Suprapubic skin (tissue), 4 donors: ENCODE measurements at regions not wholly inside any gene's neighbourhood (a gene's known extent, or its start where the extent isn't known, plus 50 kb on each side); places are given as distances from the start of the nearest gene placed in this dataset.

Source experiments
- DNase-seq, 2 donors: peaks; one replicate each; pipeline ENCODE4 v3.0.0-alpha.2; 2019; ENCODE audit warnings: low spot score in 2 of 2
- H3K27ac ChIP-seq: fragments of 200-600 bp; sonication (generic); one replicate; pipeline ENCODE4 v1.5.1; 2019
- H3K27me3 ChIP-seq: fragments of 200-600 bp; sonication (generic); one replicate; pipeline ENCODE4 v1.5.1; 2019
- H3K36me3 ChIP-seq: fragments of 200-600 bp; sonication (generic); one replicate; pipeline ENCODE4 v1.5.1; 2019
- H3K4me1 ChIP-seq: fragments of 200-600 bp; sonication (generic); one replicate; pipeline ENCODE4 v1.5.1; 2019
- H3K4me3 ChIP-seq: fragments of 200-600 bp; sonication (generic); one replicate; pipeline ENCODE4 v1.5.1; 2019; ENCODE audit warnings: mild to moderate bottlenecking
- H3K9me3 ChIP-seq: fragments of 200-600 bp; sonication (generic); one replicate; pipeline ENCODE4 v1.5.1; 2019
- CTCF ChIP-seq, 2 donors: fragments of 200-600 bp in 1 of 2; fragments of 450-650 bp in 1 of 2; sonication (generic) in 1 of 2; IDR thresholded peaks; one replicate each; pipeline ENCODE4 v1.5.1; 2016 to 2019; ENCODE audit warnings: antibody characterized with exemption in 2 of 2, mild to moderate bottlenecking in 1 of 2, moderate library complexity in 1 of 2
- EP300 ChIP-seq: sonication (generic); formaldehyde crosslinking; IDR thresholded peaks from one replicate; pipeline ENCODE4 v1.6.1; 2017; ENCODE audit warnings: antibody characterized with exemption
- POLR2A ChIP-seq, 2 donors: fragments of 450-650 bp; IDR thresholded peaks; one replicate each; pipeline ENCODE4 v1.6.1; 2017; ENCODE audit warnings: antibody characterized with exemption in 2 of 2, mild to moderate bottlenecking in 2 of 2, moderate library complexity in 2 of 2
- POLR2AphosphoS5 ChIP-seq, 3 donors: sonication (generic); formaldehyde crosslinking; IDR thresholded peaks; one replicate each; pipeline ENCODE4 v1.6.1; 2017; ENCODE audit warnings: antibody characterized with exemption in 3 of 3
- WGBS: methylation state at CpG from one replicate; pipeline ENCODE4 v1.1.5; 2018; 5-methylcytosine and 5-hydroxymethylcytosine counted together

GRCh38 chr13:76038920-76039716, 403.0 kb downstream of the LMO7 start:
- WGBS: 68% methylated on average over 3 of the region's 3 CpGs
- no peaks in the 10 kb centered on the region for H3K36me3 ChIP-seq
- H3K9me3 ChIP-seq: no peaks in the 10 kb centered on the region
- no peaks in the 10 kb centered on the region for H3K27me3 ChIP-seq
- H3K27ac ChIP-seq: no peak overlapping the region
- DNase-seq: no peak
- H3K4me3 ChIP-seq: no peak overlapping the region
- no peak for TF ChIP-seq CTCF (IDR thresholded peaks at IDR 0.05)
- no peak for TF ChIP-seq POLR2A (IDR thresholded peaks at IDR 0.05)
- TF ChIP-seq POLR2AphosphoS5 (IDR thresholded peaks at IDR 0.05): no peak
- TF ChIP-seq EP300: no peak
- H3K4me1 ChIP-seq: no peaks in the 10 kb centered on the region

- DNase-seq: no peak
- no peak for TF ChIP-seq POLR2AphosphoS5 (IDR thresholded peaks at IDR 0.05)
- TF ChIP-seq EP300: no peak
- no peak for TF ChIP-seq POLR2A (IDR thresholded peaks at IDR 0.05)
- no peak for TF ChIP-seq CTCF (IDR thresholded peaks at IDR 0.05)
- no peak overlapping the region for H3K4me3 ChIP-seq
- no peak overlapping the region for H3K27ac ChIP-seq
- WGBS: 39% methylated on average over 1 of the region's 1 CpG
- H3K36me3 ChIP-seq: no peaks in the 10 kb centered on the region
- no peaks in the 10 kb centered on the region for H3K4me1 ChIP-seq
- no peaks in the 10 kb centered on the region for H3K27me3 ChIP-seq
- H3K9me3 ChIP-seq: no peaks in the 10 kb centered on the region
Measured at GRCh38 chr13:76036176-76036575, 400.0 kb downstream of the LMO7 start.

GRCh38 chr13:76035711-76036110, 399.6 kb downstream of the LMO7 start:
- WGBS: 51% methylated on average over 1 of the region's 1 CpG
- Histone ChIP-seq H3K4me1 (no peaks in the 10 kb centered on the region), H3K9me3 (no peaks in the 10 kb centered on the region), H3K36me3 (no peaks in the 10 kb centered on the region), H3K27me3 (no peaks in the 10 kb centered on the region), H3K27ac (no peak overlapping the region), H3K4me3 (no peak overlapping the region)
- no peak for DNase-seq
- no peak for TF ChIP-seq CTCF (IDR thresholded peaks at IDR 0.05)
- no peak for TF ChIP-seq EP300
- TF ChIP-seq POLR2AphosphoS5 (IDR thresholded peaks at IDR 0.05): no peak
- TF ChIP-seq POLR2A (IDR thresholded peaks at IDR 0.05): no peak

GRCh38 chr13:76029706-76030105, 393.6 kb downstream of the LMO7 start:
- Histone ChIP-seq H3K27me3 (no peaks in the 10 kb centered on the region), H3K9me3 (no peaks in the 10 kb centered on the region)
- DNase-seq: no peak

GRCh38 chr13:76029088-76029487, 393.0 kb downstream of the LMO7 start:
- Histone ChIP-seq H3K4me1 (no peaks in the 10 kb centered on the region), H3K27ac (no peak overlapping the region), H3K9me3 (no peaks in the 10 kb centered on the region), H3K4me3 (no peak overlapping the region), H3K36me3 (no peaks in the 10 kb centered on the region), H3K27me3 (no peaks in the 10 kb centered on the region)
- no peak for TF ChIP-seq POLR2AphosphoS5 (IDR thresholded peaks at IDR 0.05)
- 35% methylated on average over 2 of the region's 2 CpGs for WGBS
- no peak for DNase-seq

More at GRCh38 chr13:76029706-76030105, 393.6 kb downstream of the LMO7 start:
- TF ChIP-seq EP300 (no peak), POLR2A (IDR thresholded peaks at IDR 0.05) (no peak), POLR2AphosphoS5 (IDR thresholded peaks at IDR 0.05) (no peak)
- no peak overlapping the region for H3K4me3 ChIP-seq
- no peaks in the 10 kb centered on the region for H3K36me3 ChIP-seq
- no peaks in the 10 kb centered on the region for H3K4me1 ChIP-seq
- H3K27ac ChIP-seq: no peak overlapping the region

GRCh38 chr13:76027131-76027530, 391.0 kb downstream of the LMO7 start:
- no peak for TF ChIP-seq POLR2AphosphoS5 (IDR thresholded peaks at IDR 0.05)
- no peak for TF ChIP-seq POLR2A (IDR thresholded peaks at IDR 0.05)
- no peak for TF ChIP-seq EP300
- no peak for TF ChIP-seq CTCF (IDR thresholded peaks at IDR 0.05)
- no peak overlapping the region for H3K27ac ChIP-seq
- H3K4me3 ChIP-seq: no peak overlapping the region
- WGBS: 77% methylated on average over 2 of the region's 2 CpGs
- no peaks in the 10 kb centered on the region for H3K4me1 ChIP-seq
- no peaks in the 10 kb centered on the region for H3K36me3 ChIP-seq
- no peaks in the 10 kb centered on the region for H3K9me3 ChIP-seq
- DNase-seq: no peak
- no peaks in the 10 kb centered on the region for H3K27me3 ChIP-seq
